ENCODE measurements at regions not wholly inside any gene's neighbourhood (a gene's known extent, or its start where the extent isn't known, plus 50 kb on each side); places are given as distances from the start of the nearest gene placed in this dataset.

- H3K4ac ChIP-seq (ENCODE audit: low read depth, low read length) = no peak overlapping the region
- H2AFZ ChIP-seq (replicated peaks; ENCODE audit: low read length, poor library complexity) = no peak overlapping the region
- H2AK5ac ChIP-seq (ENCODE audit: low read depth, low read length) = no peak overlapping the region
- H4K8ac ChIP-seq (ENCODE audit: low read depth in 2 of 2, low read length in 2 of 2) = no peak overlapping the region
- no peak for DNase-seq
- dilution Hi-C loops (cut with HindIII; ENCODE audit: low sequenced_read_pairs, unreplicated experiment) = no loop called here
- H4K91ac ChIP-seq (ENCODE audit: insufficient read depth, low read depth, low read length) = no peak overlapping the region
- H3K56ac ChIP-seq (ENCODE audit: extremely low read depth, insufficient read depth, low read length) = no peak overlapping the region
- H3K9me1 ChIP-seq (ENCODE audit: insufficient read depth, low read length) = no peaks in the 10 kb centered on the region
- no peaks in the 10 kb centered on the region for H3K36me3 ChIP-seq (ENCODE audit: control insufficient read depth, insufficient read depth, low read length)
- no peak for ATAC-seq (ENCODE audit: low read depth)
- no peaks in the 10 kb centered on the region for H3K27me3 ChIP-seq (ENCODE audit: control insufficient read depth, insufficient read depth, low read length)
- no peak overlapping the region for H2BK120ac ChIP-seq (ENCODE audit: low read depth, low read length)
- no peak overlapping the region for H2AK9ac ChIP-seq (replicated peaks; ENCODE audit: low read depth, low read length, poor library complexity)
- WGBS, 2 experiments (ENCODE audit: extremely low coverage in 2 of 2, insufficient read length in 1 of 2) = no CpG with 5 or more reads among the region's 1 CpG
- H3K79me1 ChIP-seq (ENCODE audit: low read depth in 1 of 2, low read length in 2 of 2) = no peaks in the 10 kb centered on the region
- no peak overlapping the region for H3K27ac ChIP-seq (ENCODE audit: insufficient read depth, low read length)
- intact Hi-C loops (cut with micrococcal nuclease) = no loop called here
- no peaks in the 10 kb centered on the region for H4K20me1 ChIP-seq (ENCODE audit: insufficient read depth, low read length)
- TF ChIP-seq CTCF (conservative IDR thresholded peaks at IDR 0.05; ENCODE audit: low read depth, low read length) (no peak), CHD1 (IDR thresholded peaks at IDR 0.05; ENCODE audit: low read depth, low read length) (no peak)
- no TSS peak for BruUV-seq (replicated peaks)
- no peak overlapping the region for H2BK20ac ChIP-seq (ENCODE audit: low read depth, low read length)
- ChIA-PET CTCF (no interaction called here), POLR2A (ENCODE audit: unreplicated experiment) (no interaction called here)
- H3K4me1 ChIP-seq (ENCODE audit: control insufficient read depth, insufficient read depth, low read length) = peaks cover 3% of the 10 kb centered on the region; the same call in 1 of the 2 replicates
- H2BK15ac ChIP-seq (ENCODE audit: low read depth, low read length) = no peak overlapping the region
- in situ Hi-C loops (cut with MboI; ENCODE audit: low sequenced_read_pairs) = no loop called here
- no peaks in the 10 kb centered on the region for H3K9me3 ChIP-seq (ENCODE audit: control insufficient read depth, insufficient read depth, low read length)
- H3K14ac ChIP-seq (replicated peaks; ENCODE audit: low read depth, low read length) = no peak overlapping the region
- H3K18ac ChIP-seq (ENCODE audit: low read depth, low read length) = no peak overlapping the region
- H4K5ac ChIP-seq (ENCODE audit: low read depth, low read length) = no peak overlapping the region
- H3K4me3 ChIP-seq (ENCODE audit: insufficient read depth, low read depth, low read length) = no peak overlapping the region
- no peak overlapping the region for H3K23ac ChIP-seq (ENCODE audit: low read depth, low read length)
- no peak overlapping the region for H2BK5ac ChIP-seq (ENCODE audit: low read depth, low read length, poor library complexity, severe bottlenecking)
- no peak overlapping the region for H3K4me2 ChIP-seq (ENCODE audit: low read depth, low read length)
- H3K9ac ChIP-seq (ENCODE audit: low read depth, low read length) = no peak overlapping the region
These were observed 65.2 kb upstream of the CCN2 start for GRCh38 chr6:132016396-132016795.

Data from IMR-90 (cell line).